GM20000 (cell line): ENCODE measurements at regions not wholly inside any gene's neighbourhood (a gene's known extent, or its start where the extent isn't known, plus 50 kb on each side); places are given as distances from the start of the nearest gene placed in this dataset.

Experiments
- DNase-seq: peaks from one replicate; pipeline ENCODE4 v3.0.0; 2012; ENCODE audit warnings: low spot score
- TF ChIP-seq, protein P1 (sequence below): IDR thresholded peaks from 2 replicates; pipeline ENCODE4 v1.5.1; 2012; ENCODE audit warnings: mild to moderate bottlenecking, control low read depth; ENCODE audit errors: extremely low read depth, missing control alignments

- TF ChIP-seq, protein P1, sequence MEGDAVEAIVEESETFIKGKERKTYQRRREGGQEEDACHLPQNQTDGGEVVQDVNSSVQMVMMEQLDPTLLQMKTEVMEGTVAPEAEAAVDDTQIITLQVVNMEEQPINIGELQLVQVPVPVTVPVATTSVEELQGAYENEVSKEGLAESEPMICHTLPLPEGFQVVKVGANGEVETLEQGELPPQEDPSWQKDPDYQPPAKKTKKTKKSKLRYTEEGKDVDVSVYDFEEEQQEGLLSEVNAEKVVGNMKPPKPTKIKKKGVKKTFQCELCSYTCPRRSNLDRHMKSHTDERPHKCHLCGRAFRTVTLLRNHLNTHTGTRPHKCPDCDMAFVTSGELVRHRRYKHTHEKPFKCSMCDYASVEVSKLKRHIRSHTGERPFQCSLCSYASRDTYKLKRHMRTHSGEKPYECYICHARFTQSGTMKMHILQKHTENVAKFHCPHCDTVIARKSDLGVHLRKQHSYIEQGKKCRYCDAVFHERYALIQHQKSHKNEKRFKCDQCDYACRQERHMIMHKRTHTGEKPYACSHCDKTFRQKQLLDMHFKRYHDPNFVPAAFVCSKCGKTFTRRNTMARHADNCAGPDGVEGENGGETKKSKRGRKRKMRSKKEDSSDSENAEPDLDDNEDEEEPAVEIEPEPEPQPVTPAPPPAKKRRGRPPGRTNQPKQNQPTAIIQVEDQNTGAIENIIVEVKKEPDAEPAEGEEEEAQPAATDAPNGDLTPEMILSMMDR: no peak
Measured at GRCh38 chr1:38297842-38298241, 251.2 kb upstream of the POU3F1 start.

DNA sequence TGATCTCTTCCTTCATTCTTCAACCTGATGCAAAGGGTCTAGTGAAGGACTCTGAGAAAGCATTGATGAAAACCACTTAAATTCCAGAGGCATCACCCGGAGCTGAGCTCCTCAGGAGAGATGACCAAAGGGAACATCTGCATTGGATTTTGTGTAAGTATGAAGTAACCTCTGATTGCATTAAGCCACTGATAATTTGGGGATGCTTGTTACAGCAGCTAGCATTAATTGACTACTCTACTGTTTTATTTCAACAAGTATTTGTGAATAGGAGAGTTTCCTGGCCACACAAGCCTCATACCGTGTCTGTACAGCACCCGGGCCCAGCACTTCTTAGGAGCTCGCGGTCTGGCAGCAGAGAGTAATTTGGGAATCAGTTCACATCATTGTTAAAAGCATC, 250.7 kb upstream of the POU3F1 start:
- TF ChIP-seq, protein P1: no peak
- no peak for DNase-seq

More at GRCh38 chr1:38297842-38298241, 251.2 kb upstream of the POU3F1 start:
- no peak for DNase-seq

GRCh38 chr1:38296047-38296446, 249.5 kb upstream of the POU3F1 start:
- TF ChIP-seq, protein P1: no peak
- no peak for DNase-seq

GRCh38 chr1:38293567-38293966, 247.0 kb upstream of the POU3F1 start:
- DNase-seq: peak; percentile 4
- TF ChIP-seq, protein P1: no peak

DNA sequence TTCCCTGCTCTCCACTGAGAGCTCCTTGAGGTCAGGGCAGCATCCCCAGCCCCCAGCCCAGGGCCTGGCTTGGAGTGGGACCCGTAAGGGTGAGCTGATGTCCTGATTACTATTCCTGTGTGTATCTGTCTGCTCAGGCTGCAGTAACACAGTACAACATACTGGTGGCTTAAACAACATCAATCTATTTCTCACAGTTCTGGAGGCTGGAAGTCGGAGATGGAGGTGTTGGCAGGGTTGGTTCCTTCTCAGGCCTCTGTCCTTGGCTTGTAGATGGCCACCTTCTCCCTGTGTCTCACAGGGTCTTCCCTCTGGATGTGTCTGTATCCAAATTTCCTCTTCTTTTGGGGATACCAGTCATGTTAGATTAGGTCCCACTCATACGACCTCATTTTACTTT, 246.4 kb upstream of the POU3F1 start:
- TF ChIP-seq, protein P1: no peak

DNA sequence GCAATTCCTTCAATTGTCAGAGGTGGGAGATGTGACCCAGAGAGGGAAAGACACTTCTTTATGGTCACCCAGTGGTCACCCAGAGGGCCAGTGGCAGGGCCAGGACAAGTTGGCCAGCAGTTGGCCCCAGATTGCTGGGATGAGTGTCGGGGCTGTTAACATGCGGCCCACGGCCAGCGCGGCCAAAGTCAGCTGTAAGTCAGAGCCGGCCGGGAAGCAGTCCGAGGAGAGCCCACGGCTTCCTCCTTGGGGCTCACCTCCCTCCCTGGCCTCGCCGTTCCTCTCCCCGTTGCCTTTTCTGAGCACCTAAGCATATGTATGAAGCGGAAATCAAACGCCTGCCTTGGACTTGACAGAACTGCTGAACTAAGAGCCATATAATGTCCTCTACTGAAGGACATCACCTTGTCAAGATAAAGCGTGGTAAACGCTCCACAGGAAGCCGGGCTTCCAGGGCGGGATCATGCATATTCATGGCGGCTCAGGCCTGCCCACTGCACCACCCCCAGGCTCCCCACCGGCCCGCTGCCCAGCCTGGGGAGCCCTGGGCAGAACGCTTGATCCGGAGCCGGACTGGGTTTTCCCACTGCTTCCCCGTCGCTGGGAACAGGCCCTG, 245.4 kb upstream of the POU3F1 start:
- TF ChIP-seq, protein P1: no peak
- DNase-seq: peak; percentile 8

More for the DNA sequence above, 246.4 kb upstream of the POU3F1 start:
- DNase-seq: no peak

DNA sequence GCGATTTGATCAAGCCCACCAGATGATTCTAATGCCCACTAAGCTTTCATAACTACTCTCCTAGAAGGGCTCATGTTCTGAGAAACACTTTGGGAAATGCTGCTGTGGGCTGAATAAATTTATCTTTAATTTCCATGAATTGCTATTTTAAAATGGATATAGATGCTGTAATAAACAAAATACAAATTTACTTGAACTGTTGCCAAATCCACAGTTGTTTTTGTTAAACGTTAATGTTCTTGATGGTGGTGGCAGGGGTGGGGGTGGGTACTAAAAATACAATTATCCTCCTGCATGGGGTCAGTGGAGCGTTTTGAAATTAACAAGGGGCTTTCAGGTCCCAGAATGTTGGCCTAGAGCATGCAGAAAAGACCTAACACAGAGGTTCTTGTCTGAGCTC, 244.7 kb upstream of the POU3F1 start:
- TF ChIP-seq, protein P1: no peak
- no peak for DNase-seq
